ENCODE measurements at regions not wholly inside any gene's neighbourhood (a gene's known extent, or its start where the extent isn't known, plus 50 kb on each side); places are given as distances from the start of the nearest gene placed in this dataset.

- TF ChIP-seq, protein P1, sequence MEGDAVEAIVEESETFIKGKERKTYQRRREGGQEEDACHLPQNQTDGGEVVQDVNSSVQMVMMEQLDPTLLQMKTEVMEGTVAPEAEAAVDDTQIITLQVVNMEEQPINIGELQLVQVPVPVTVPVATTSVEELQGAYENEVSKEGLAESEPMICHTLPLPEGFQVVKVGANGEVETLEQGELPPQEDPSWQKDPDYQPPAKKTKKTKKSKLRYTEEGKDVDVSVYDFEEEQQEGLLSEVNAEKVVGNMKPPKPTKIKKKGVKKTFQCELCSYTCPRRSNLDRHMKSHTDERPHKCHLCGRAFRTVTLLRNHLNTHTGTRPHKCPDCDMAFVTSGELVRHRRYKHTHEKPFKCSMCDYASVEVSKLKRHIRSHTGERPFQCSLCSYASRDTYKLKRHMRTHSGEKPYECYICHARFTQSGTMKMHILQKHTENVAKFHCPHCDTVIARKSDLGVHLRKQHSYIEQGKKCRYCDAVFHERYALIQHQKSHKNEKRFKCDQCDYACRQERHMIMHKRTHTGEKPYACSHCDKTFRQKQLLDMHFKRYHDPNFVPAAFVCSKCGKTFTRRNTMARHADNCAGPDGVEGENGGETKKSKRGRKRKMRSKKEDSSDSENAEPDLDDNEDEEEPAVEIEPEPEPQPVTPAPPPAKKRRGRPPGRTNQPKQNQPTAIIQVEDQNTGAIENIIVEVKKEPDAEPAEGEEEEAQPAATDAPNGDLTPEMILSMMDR (IDR thresholded peaks at IDR 0.05), result no peak
- no peak for TF ChIP-seq POLR2A (IDR thresholded peaks at IDR 0.05)
Measured at GRCh38 chr7:53719122-53719521, 683.7 kb downstream of the POM121L12 start.
